HG03439 (cell line): ENCODE measurements at regions not wholly inside any gene's neighbourhood (a gene's known extent, or its start where the extent isn't known, plus 50 kb on each side); places are given as distances from the start of the nearest gene placed in this dataset.
"Not testable (repeated sequence)": the region's sequence is repeated elsewhere in the genome, so short reads cannot be mapped to it uniquely, and the experiment has no call there.

Experiments
- ATAC-seq: cut with Tn5 transposase; IDR thresholded peaks from one replicate; pipeline ENCODE4 v1.9.1; 2021; ENCODE audit warnings: mild to moderate bottlenecking, moderate library complexity; ENCODE audit not compliant: unreplicated experiment

GRCh38 chr4:104881136-104881886 lies 265.4 kb upstream of the TET2 start:
- no peak for ATAC-seq

DNA sequence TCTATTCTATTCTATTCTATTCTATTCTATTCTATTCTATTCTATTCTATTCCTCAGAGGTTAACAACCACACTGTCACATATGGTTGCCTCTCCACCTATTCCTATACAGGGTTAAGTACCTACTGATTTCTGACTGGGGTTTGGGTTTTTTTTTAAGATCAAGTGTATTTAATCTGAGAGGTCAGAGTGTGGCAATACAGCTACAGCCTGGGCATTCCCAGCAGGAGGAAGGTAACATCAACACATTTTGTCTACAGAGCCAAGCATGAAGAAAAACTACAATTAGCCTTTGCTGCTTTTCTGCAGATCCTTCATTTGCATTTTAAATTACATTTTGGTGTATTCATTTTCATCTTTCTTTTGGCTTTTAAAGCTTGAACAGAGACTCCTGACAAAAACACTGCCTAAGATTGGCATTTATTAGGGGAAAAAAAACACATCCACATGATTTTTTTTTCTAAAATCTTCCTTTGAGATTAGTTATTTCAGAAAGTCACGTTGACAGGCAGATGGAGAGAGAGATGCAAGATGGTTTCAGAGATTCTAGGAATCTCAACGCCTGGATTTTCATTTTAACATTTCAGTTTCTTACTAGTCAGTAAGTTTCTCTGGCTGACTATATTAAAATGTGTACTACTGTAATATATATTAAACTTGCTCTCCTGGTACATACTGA lies 255.9 kb upstream of the TET2 start:
- ATAC-seq, result no peak

DNA sequence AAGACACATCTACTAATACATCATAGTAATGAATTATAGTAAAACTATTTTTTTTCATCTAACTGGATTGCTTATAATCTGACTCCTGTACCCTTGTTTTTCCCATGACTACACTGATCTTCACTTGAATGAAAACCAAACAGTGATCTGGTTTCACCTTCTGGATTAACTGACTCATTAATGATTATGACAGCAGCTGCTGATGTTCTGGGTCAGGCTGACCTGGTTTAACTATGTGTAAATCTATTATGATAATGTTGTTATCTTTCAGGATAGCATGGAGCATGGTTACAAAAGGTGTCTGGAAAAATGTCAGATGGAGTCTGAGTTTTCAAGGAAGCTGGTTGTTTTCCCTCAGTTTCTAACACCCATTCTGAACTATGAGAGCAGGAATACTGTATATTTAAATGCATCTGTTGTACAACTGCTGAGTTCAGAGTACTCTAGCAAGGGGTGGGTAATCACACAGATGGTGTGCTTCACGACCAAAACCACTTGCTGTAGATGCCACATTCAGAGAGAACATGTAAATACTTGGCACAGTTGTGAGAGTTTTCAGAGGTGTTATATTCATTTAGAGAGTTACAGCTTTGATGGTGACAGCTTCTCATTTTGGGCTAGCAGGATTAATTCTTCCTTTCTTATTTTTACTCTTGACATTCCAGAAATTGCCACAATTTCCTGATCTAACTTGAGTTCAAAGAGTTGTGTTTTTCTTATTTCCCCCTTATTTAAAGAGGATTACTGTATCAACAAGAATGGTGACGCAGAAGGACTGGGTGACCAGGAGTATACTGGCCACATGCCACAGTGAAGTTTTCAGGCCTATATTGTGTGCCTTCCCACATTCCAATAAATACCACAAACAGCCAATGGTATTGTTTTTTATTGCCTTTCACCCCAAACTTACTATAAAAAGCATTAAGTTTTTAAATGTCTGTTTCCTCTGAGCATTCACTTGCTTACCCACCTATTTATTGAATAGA lies 249.7 kb upstream of the TET2 start:
- ATAC-seq, result peak; percentile 85

- ATAC-seq, result no peak
These were observed 246.8 kb upstream of the TET2 start for GRCh38 chr4:104899863-104900262.

DNA sequence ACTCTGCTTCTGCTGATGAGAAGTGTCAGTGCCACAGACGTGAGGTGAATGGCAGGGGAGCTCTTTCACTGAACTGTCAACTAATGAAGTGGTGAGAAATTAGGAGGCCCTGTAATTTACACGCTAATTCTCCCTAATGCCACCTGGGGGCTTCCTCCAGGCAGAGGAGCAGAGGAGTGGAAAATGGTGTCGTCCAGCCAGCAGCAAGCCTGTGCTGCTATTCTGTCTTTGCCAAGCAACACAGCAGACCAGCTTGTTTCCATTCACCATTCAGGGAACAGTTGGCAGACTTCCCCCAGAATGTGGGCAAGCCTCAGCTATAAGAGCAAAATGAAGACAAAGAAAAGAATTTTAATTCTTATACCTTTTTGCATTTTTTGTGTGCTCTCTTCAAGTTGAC lies 245.2 kb upstream of the TET2 start:
- ATAC-seq, result no peak

DNA sequence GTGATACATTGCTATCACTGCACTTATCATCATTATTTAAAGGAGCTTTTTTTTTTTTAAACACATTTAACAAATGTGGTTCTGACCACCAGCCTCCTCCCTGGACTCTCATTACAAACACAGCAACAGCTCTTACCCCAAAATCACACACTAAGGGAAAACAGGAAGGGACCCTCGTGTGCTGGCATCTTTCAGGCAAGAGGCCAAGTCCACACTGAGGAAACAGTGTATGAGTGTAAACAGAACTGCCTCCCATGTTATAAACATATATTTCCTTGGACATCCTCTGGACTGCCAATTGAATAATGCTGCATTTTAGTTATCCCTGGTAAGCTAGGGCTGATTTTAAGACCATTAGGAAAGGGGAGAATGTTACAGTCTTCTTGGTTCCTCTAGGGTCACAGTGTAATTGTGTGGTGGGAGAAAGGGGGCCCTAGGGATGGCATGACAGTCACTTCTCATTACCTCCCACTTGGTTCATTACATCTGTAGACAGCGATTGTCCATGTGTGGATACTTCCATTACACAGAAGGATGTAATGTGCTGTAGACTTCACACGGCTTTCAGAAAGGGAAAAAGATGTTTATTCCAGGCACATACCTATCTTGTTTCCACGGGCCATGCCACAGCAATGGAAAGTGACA lies 244.6 kb upstream of the TET2 start:
- no peak for ATAC-seq

- no peak for ATAC-seq
These were observed 241.6 kb upstream of the TET2 start for GRCh38 chr4:104905065-104905464.

DNA sequence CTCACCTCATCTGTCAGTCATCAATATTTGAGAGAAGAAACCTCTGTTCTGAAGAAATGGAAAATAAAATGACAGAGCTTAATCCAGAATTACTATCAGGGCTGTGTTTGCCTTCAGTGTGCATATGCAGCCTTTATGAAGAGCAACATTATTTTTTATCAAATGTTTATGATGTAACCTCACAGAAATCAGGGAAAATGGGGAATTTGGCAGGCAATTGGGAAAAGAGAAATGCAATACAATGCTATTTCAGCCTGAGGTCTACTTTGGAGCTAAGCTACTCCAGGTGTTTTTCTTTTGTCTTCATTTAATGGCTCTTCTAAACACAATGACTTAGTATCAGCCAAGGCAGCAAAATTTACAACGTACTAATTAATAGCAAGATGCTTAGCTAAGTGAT lies 241.1 kb upstream of the TET2 start:
- no peak for ATAC-seq

GRCh38 chr4:104906276-104906675 lies 240.4 kb upstream of the TET2 start:
- ATAC-seq, result no peak

DNA sequence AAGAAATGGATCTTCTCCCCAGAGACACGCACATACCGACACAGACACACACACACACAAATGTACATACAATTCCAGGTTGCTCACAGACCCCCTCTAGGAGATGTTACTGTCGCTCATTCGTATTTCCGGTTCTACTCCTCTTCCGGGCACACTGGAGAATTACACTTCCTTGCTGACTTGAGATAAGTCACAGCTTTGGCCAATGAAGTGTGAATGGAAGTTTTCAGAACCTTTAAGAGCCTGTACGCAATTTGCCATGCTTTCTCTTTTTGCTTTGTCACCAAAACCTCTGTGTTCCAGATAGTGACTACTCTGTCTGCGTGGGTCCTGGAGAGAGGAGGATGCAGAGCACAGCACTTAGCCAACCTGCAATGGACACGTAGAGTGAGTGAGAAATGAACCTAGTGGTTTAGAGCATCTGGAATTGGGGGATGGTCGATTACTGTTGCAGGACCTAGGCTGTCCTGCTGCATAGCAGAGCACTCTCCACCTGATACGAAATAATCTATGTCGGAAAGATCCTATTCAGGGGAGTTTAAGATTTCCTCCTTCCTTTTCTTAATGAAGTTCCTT lies 239.5 kb upstream of the TET2 start:
- no peak for ATAC-seq

GRCh38 chr4:104907991-104908390 lies 238.7 kb upstream of the TET2 start:
- ATAC-seq, result no peak

- ATAC-seq, result no peak
These were observed 237.3 kb upstream of the TET2 start for GRCh38 chr4:104909376-104909775.

GRCh38 chr4:104912518-104912917 lies 234.2 kb upstream of the TET2 start:
- ATAC-seq, result no peak

GRCh38 chr4:104915373-104915772 lies 231.3 kb upstream of the TET2 start:
- no peak for ATAC-seq

DNA sequence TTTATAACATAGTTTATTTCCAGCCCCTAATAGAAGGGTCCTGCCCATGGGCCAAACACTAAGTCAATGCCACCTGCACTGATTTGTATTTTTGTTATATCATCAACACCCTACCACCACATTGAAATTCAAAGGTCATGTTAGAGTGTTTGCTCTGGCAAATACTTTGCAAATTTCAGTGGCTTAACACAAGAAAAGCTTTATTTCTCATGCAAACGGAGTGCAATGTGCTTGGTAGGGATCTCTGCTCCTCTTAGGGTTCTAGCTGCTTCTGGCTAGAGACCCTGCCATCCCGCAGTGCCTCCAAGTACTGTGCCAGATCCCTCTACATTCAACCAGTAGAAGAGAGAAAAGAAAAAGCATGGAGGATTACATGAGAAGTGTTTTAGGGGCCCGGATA lies 230.8 kb upstream of the TET2 start:
- ATAC-seq, result no peak

DNA sequence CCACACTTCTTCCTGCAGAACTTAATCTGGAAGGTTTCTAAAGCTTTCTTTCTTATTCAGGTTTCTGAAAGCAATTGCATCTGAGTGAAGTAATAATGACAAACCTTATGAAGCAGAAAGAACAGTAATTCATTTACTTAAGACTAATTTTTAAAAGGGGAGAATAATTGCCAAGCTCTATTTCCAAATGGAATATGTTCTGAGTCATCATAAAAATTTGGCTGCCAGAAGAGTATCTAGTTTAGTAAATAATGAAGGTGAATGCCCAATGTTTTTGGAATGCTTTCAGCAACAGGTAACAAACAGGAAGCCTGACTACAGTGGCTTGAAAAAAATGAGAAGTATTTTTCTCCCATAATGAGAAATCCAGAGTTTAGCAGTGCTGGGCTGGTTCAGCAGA lies 227.3 kb upstream of the TET2 start:
- ATAC-seq, result no peak

- ATAC-seq, result no peak
These were observed 216.4 kb upstream of the TET2 start for GRCh38 chr4:104930298-104930697.

- ATAC-seq, result not testable (repeated sequence)
These were observed 215.6 kb upstream of the TET2 start for GRCh38 chr4:104930745-104931736.

DNA sequence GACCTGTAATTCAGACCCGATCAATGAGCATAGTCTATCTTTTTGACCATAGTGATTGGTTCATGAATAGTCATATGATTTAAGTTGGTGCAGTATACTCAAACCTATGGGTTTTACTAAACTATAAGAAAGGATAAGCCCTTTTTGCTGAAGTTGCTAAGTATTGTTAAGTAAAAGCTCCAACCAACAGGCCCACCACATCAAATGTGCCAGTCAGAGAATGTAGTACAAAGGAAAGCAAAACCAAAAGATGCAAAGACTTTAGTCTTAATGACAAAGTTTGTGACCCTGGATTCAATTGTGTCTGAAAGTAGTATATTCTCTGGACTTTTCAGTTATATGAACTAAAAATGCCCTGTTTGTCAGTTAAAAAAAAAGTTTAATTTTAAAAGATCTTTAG lies 208.1 kb upstream of the TET2 start:
- ATAC-seq, result no peak
